T-cell (primary cell): ENCODE measurements at regions not wholly inside any gene's neighbourhood (a gene's known extent, or its start where the extent isn't known, plus 50 kb on each side); places are given as distances from the start of the nearest gene placed in this dataset.

Source experiments
- ATAC-seq, 4 experiments: fragments of 200-7000 bp in 3 of 4; fragments of 150-1000 bp in 1 of 4; cut with Tn5 transposase; replicated peaks in 1 of 4; 1 replicate in 3 of 4; 2 replicates in 1 of 4; pipeline ENCODE4 v1.10.0; 2021; ENCODE audit warnings: moderate library complexity in 3 of 4, mild to moderate bottlenecking in 2 of 4, moderate number of reproducible peaks in 1 of 4
- CTCF ChIA-PET, 2 donors: fragments of 300-600 bp; sonication (Branson Sonifier 250); formaldehyde crosslinking; loops; one replicate each; lab custom pipeline; 2022; ENCODE audit warnings: antibody characterized with exemption in 2 of 2; lab: Charles Lee
- POLR2A ChIA-PET, 2 donors: fragments of 300-600 bp; sonication (Branson Sonifier 250); formaldehyde crosslinking; loops; one replicate each; lab custom pipeline; 2022; ENCODE audit warnings: antibody characterized with exemption in 2 of 2; lab: Charles Lee
- DNase-seq, 35 experiments: peaks; one replicate each; pipeline versions ENCODE4 v3.0.0 to v3.0.0-alpha.2; 2013 to 2023
- H3K27ac ChIP-seq: one replicate; pipeline ENCODE4 v1.5.1; 2013; ENCODE audit warnings: low read length
- H3K27me3 ChIP-seq, 2 experiments: replicated peaks in 1 of 2; 1 replicate in 1 of 2; 2 replicates in 1 of 2; pipeline versions ENCODE4 v1.6.1 to v1.7.0; 2013; ENCODE audit warnings: low read length in 1 of 2, mixed read lengths in 1 of 2; ENCODE audit not compliant: control insufficient read depth in 2 of 2, insufficient read depth in 2 of 2; ENCODE audit errors: extremely low read depth in 1 of 2
- H3K36me3 ChIP-seq, 2 donors: 1 replicate in 1 of 2; 2 replicates in 1 of 2; pipeline versions ENCODE4 v1.6.1 to v1.7.0; 2013; ENCODE audit warnings: low read length in 1 of 2; ENCODE audit not compliant: control insufficient read depth in 2 of 2, insufficient read depth in 1 of 2; ENCODE audit errors: extremely low read depth in 1 of 2
- H3K4me1 ChIP-seq, 2 experiments: 1 replicate in 1 of 2; 2 replicates in 1 of 2; pipeline versions ENCODE4 v1.6.1 to v1.7.0; 2013; ENCODE audit warnings: low read length in 2 of 2, mixed read lengths in 1 of 2; ENCODE audit not compliant: insufficient read depth in 2 of 2, control insufficient read depth in 1 of 2; ENCODE audit errors: extremely low read depth in 1 of 2
- H3K4me3 ChIP-seq, 2 donors: 1 replicate in 1 of 2; 2 replicates in 1 of 2; pipeline versions ENCODE4 v1.5.1 to v1.7.0; 2013; ENCODE audit warnings: mild to moderate bottlenecking in 2 of 2, low read length in 1 of 2, moderate library complexity in 1 of 2; ENCODE audit not compliant: control insufficient read depth in 1 of 2; ENCODE audit errors: extremely low read depth in 1 of 2
- H3K9me3 ChIP-seq: 2 replicates; pipeline ENCODE4 v1.7.0; 2013
- H3K27ac Mint-ChIP-seq, 2 donors: one replicate each; pipeline ENCODE4 v1.8.0; 2020 to 2021; ENCODE audit warnings: mild to moderate bottlenecking in 2 of 2, mixed read lengths in 2 of 2
- H3K27me3 Mint-ChIP-seq, 2 donors: one replicate each; pipeline ENCODE4 v1.8.0; 2021 to 2022; ENCODE audit warnings: mixed read lengths in 2 of 2
- H3K36me3 Mint-ChIP-seq: one replicate; pipeline ENCODE4 v1.8.0; 2021; ENCODE audit warnings: mixed read lengths
- H3K4me1 Mint-ChIP-seq, 3 donors: one replicate each; pipeline ENCODE4 v1.8.0; 2020 to 2022; ENCODE audit warnings: mixed read lengths in 3 of 3, mild to moderate bottlenecking in 1 of 3
- H3K4me3 Mint-ChIP-seq, 3 donors: one replicate each; pipeline ENCODE4 v1.8.0; 2020 to 2022; ENCODE audit warnings: mild to moderate bottlenecking in 3 of 3, mixed read lengths in 3 of 3, moderate library complexity in 3 of 3
- H3K9me3 Mint-ChIP-seq, 3 donors: one replicate each; pipeline ENCODE4 v1.8.0; 2020 to 2022; ENCODE audit warnings: mixed read lengths in 3 of 3
- WGBS: methylation state at CpG from one replicate; pipeline ENCODE4 v1.1.5; 2013; ENCODE audit warnings: missing lambda C conversion rate; ENCODE audit not compliant: insufficient coverage; 5-methylcytosine and 5-hydroxymethylcytosine counted together

GRCh38 chr13:99741960-99742359 is 229.6 kb downstream of the ZIC5 start:
- DNase-seq: no peak
- no peaks in the 10 kb centered on the region for H3K27me3 Mint-ChIP-seq
- no peak overlapping the region for H3K4me3 Mint-ChIP-seq
- no peak overlapping the region for H3K4me3 ChIP-seq
- no peak overlapping the region for H3K27ac Mint-ChIP-seq
- ATAC-seq: no peak
- H3K27me3 ChIP-seq: no peaks in the 10 kb centered on the region
- H3K9me3 ChIP-seq: no peaks in the 10 kb centered on the region
- no peaks in the 10 kb centered on the region for H3K4me1 ChIP-seq
- H3K4me1 Mint-ChIP-seq: peaks cover 0 to 13% (median 9%) of the 10 kb centered on the region in 3 donors
- ChIA-PET CTCF (no interaction called here), POLR2A (no interaction called here)
- H3K36me3 Mint-ChIP-seq: no peaks in the 10 kb centered on the region
- no peaks in the 10 kb centered on the region for H3K36me3 ChIP-seq
- H3K9me3 Mint-ChIP-seq: no peaks in the 10 kb centered on the region
- WGBS: 90% methylated on average over 6 of the region's 6 CpGs
- no peak overlapping the region for H3K27ac ChIP-seq

- no peak overlapping the region for H3K27ac ChIP-seq
- H3K4me3 Mint-ChIP-seq: no peak overlapping the region
- DNase-seq: no peak
- no peaks in the 10 kb centered on the region for H3K9me3 ChIP-seq
- peaks cover 0 to 13% (median 9%) of the 10 kb centered on the region in 3 donors for H3K4me1 Mint-ChIP-seq
- 74% methylated on average over 14 of the region's 17 CpGs for WGBS
- H3K27ac Mint-ChIP-seq: no peak overlapping the region
- H3K4me1 ChIP-seq: no peaks in the 10 kb centered on the region
- H3K9me3 Mint-ChIP-seq: no peaks in the 10 kb centered on the region
- no peaks in the 10 kb centered on the region for H3K36me3 ChIP-seq
- ChIA-PET POLR2A (no interaction called here), CTCF (interaction anchor here in 1 of 2 donors (0.5 kb wide), 1 partner anchor 137 kb away, joined by 4 read pairs; no protein-coding TSS in a partner anchor)
- no peak overlapping the region for H3K4me3 ChIP-seq
- no peak for ATAC-seq
- no peaks in the 10 kb centered on the region for H3K36me3 Mint-ChIP-seq
- H3K27me3 ChIP-seq: no peaks in the 10 kb centered on the region
- no peaks in the 10 kb centered on the region for H3K27me3 Mint-ChIP-seq
Observed at GRCh38 chr13:99740251-99740979, 231.2 kb downstream of the ZIC5 start.

GRCh38 chr13:99738626-99739025 is 232.9 kb downstream of the ZIC5 start:
- Histone ChIP-seq H3K4me3 (no peak overlapping the region), H3K36me3 (no peaks in the 10 kb centered on the region), H3K9me3 (no peaks in the 10 kb centered on the region), H3K27ac (no peak overlapping the region), H3K27me3 (no peaks in the 10 kb centered on the region), H3K4me1 (no peaks in the 10 kb centered on the region)
- Mint-ChIP-seq H3K4me3 (no peak overlapping the region), H3K27ac (no peak overlapping the region), H3K9me3 (no peaks in the 10 kb centered on the region), H3K36me3 (no peaks in the 10 kb centered on the region), H3K4me1 (peaks cover 0 to 13% (median 9%) of the 10 kb centered on the region in 3 donors), H3K27me3 (no peaks in the 10 kb centered on the region)
- DNase-seq (no peak), ATAC-seq (no peak)
- ChIA-PET POLR2A (no interaction called here), CTCF (no interaction called here)
- 60% methylated on average over 3 of the region's 4 CpGs for WGBS

GRCh38 chr13:99737481-99738245 is 233.9 kb downstream of the ZIC5 start:
- Mint-ChIP-seq H3K4me1 (peaks cover 0 to 13% (median 9%) of the 10 kb centered on the region in 3 donors), H3K9me3 (no peaks in the 10 kb centered on the region), H3K27ac (no peak overlapping the region), H3K4me3 (no peak overlapping the region), H3K27me3 (no peaks in the 10 kb centered on the region), H3K36me3 (no peaks in the 10 kb centered on the region)
- ChIA-PET POLR2A (no interaction called here), CTCF (interaction anchor here in 1 of 2 donors (0.7 kb wide), 1 partner anchor 8 kb away, joined by 3 read pairs; no protein-coding TSS in a partner anchor)
- Histone ChIP-seq H3K9me3 (no peaks in the 10 kb centered on the region), H3K4me3 (no peak overlapping the region), H3K27me3 (no peaks in the 10 kb centered on the region), H3K4me1 (no peaks in the 10 kb centered on the region), H3K36me3 (no peaks in the 10 kb centered on the region), H3K27ac (no peak overlapping the region)
- DNase-seq: no peak
- 97% methylated on average over 5 of the region's 8 CpGs for WGBS
- ATAC-seq: no peak

- Mint-ChIP-seq H3K9me3 (no peaks in the 10 kb centered on the region), H3K4me1 (peaks cover 0 to 13% (median 9%) of the 10 kb centered on the region in 3 donors), H3K4me3 (no peak overlapping the region), H3K36me3 (no peaks in the 10 kb centered on the region), H3K27me3 (no peaks in the 10 kb centered on the region), H3K27ac (no peak overlapping the region)
- no peaks in the 10 kb centered on the region for H3K9me3 ChIP-seq
- no peaks in the 10 kb centered on the region for H3K27me3 ChIP-seq
- no peak overlapping the region for H3K4me3 ChIP-seq
- H3K36me3 ChIP-seq: no peaks in the 10 kb centered on the region
- DNase-seq: no peak
- H3K4me1 ChIP-seq: no peaks in the 10 kb centered on the region
- WGBS: 85% methylated on average over 3 of the region's 3 CpGs
- ChIA-PET POLR2A (interaction anchor here in 1 of 2 donors (0.7 kb wide), 1 partner anchor 834 kb away, joined by 3 read pairs; no protein-coding TSS in a partner anchor), CTCF (interaction anchor here (0.5 to 0.6 kb wide), 2 partner anchors 16 to 63 kb away, joined by 3 read pairs; no protein-coding TSS in a partner anchor)
- no peak overlapping the region for H3K27ac ChIP-seq
- ATAC-seq: no peak
Observed at GRCh38 chr13:99736541-99736940, 235.0 kb downstream of the ZIC5 start.

GRCh38 chr13:99734013-99734693 is 232.9 kb downstream of the TM9SF2 start:
- Histone ChIP-seq H3K9me3 (no peaks in the 10 kb centered on the region), H3K36me3 (no peaks in the 10 kb centered on the region), H3K27ac (no peak overlapping the region), H3K4me1 (no peaks in the 10 kb centered on the region), H3K27me3 (no peaks in the 10 kb centered on the region), H3K4me3 (no peak overlapping the region)
- no peaks in the 10 kb centered on the region for H3K9me3 Mint-ChIP-seq
- ChIA-PET POLR2A (no interaction called here), CTCF (no interaction called here)
- no peak overlapping the region for H3K4me3 Mint-ChIP-seq
- H3K27ac Mint-ChIP-seq: no peak overlapping the region
- DNase-seq: no peak
- H3K27me3 Mint-ChIP-seq: no peaks in the 10 kb centered on the region
- no peaks in the 10 kb centered on the region for H3K36me3 Mint-ChIP-seq
- no peak for ATAC-seq
- H3K4me1 Mint-ChIP-seq: peaks cover 0 to 6% (median 3%) of the 10 kb centered on the region in 3 donors
- WGBS: 82% methylated on average over 3 of the region's 7 CpGs
